ENCODE measurements at regions not wholly inside any gene's neighbourhood (a gene's known extent, or its start where the extent isn't known, plus 50 kb on each side); places are given as distances from the start of the nearest gene placed in this dataset.

GRCh38 chr2:217332866-217333265, 473.0 kb upstream of the TNP1 start:
- TF ChIP-seq CTCF (IDR thresholded peaks at IDR 0.05) (no peak), POLR2A (IDR thresholded peaks at IDR 0.05) (no peak)
- peaks cover 9 to 35% (median 10%) of the 10 kb centered on the region in 3 donors for H3K4me1 ChIP-seq
- intact Hi-C loops (cut with DNase I) = no loop called here
- no peak for DNase-seq
- no peaks in the 10 kb centered on the region for H3K27me3 ChIP-seq
- 65 to 73% methylated on average over 9 of the region's 9 CpGs for WGBS, 2 donors
- H3K4me3 ChIP-seq = no peak overlapping the region
- H3K9me3 ChIP-seq = no peaks in the 10 kb centered on the region
- H3K36me3 ChIP-seq = no peaks in the 10 kb centered on the region
- no peak overlapping the region for H3K27ac ChIP-seq

- Histone ChIP-seq H3K4me1 (peaks cover 9 to 34% (median 13%) of the 10 kb centered on the region in 3 donors), H3K27me3 (no peaks in the 10 kb centered on the region), H3K27ac (no peak overlapping the region), H3K4me3 (no peak overlapping the region), H3K36me3 (no peaks in the 10 kb centered on the region), H3K9me3 (no peaks in the 10 kb centered on the region)
- intact Hi-C loops (cut with DNase I) = no loop called here
- no peak for TF ChIP-seq CTCF (IDR thresholded peaks at IDR 0.05)
- no peak for TF ChIP-seq POLR2A (IDR thresholded peaks at IDR 0.05)
- WGBS, 2 donors = 93 to 100% methylated on average over 2 of the region's 2 CpGs
- no peak for DNase-seq
Measured at GRCh38 chr2:217332417-217332791, 472.5 kb upstream of the TNP1 start.

- 13 to 30% methylated on average over 2 to 3 of the region's 3 CpGs for WGBS, 2 donors
- H3K36me3 ChIP-seq = no peaks in the 10 kb centered on the region
- no peaks in the 10 kb centered on the region for H3K27me3 ChIP-seq
- DNase-seq = no peak
- TF ChIP-seq CTCF (IDR thresholded peaks at IDR 0.05) (no peak), POLR2A (IDR thresholded peaks at IDR 0.05) (no peak)
- H3K9me3 ChIP-seq = no peaks in the 10 kb centered on the region
- no peak overlapping the region for H3K4me3 ChIP-seq
- peaks cover 10 to 35% (median 13%) of the 10 kb centered on the region in 3 donors for H3K4me1 ChIP-seq
- peak overlapping the region in 3 of 4 donors; percentile 31 to 53 (median 44) for H3K27ac ChIP-seq
- intact Hi-C loops (cut with DNase I) = no loop called here
Measured at GRCh38 chr2:217331523-217332416, 471.9 kb upstream of the TNP1 start.

GRCh38 chr2:217330647-217331046, 470.8 kb upstream of the TNP1 start:
- 86 to 97% methylated on average over 7 to 9 of the region's 9 CpGs for WGBS, 2 donors
- no peaks in the 10 kb centered on the region for H3K9me3 ChIP-seq
- TF ChIP-seq CTCF (IDR thresholded peaks at IDR 0.05) = no peak
- no peak for TF ChIP-seq POLR2A (IDR thresholded peaks at IDR 0.05)
- no peaks in the 10 kb centered on the region for H3K27me3 ChIP-seq
- H3K27ac ChIP-seq = peak overlapping the region in 2 of 4 donors; percentile 34 to 45
- DNase-seq = no peak
- H3K36me3 ChIP-seq = no peaks in the 10 kb centered on the region
- H3K4me1 ChIP-seq = peaks cover 12 to 46% (median 19%) of the 10 kb centered on the region in 3 donors
- intact Hi-C loops (cut with DNase I) = no loop called here
- no peak overlapping the region for H3K4me3 ChIP-seq

GRCh38 chr2:217329023-217329431, 469.2 kb upstream of the TNP1 start:
- peaks cover 12 to 52% (median 19%) of the 10 kb centered on the region in 3 donors for H3K4me1 ChIP-seq
- WGBS, 2 donors = 28 to 39% methylated on average over 4 of the region's 4 CpGs
- intact Hi-C loops (cut with DNase I) = no loop called here
- no peak for DNase-seq
- no peak for TF ChIP-seq CTCF (IDR thresholded peaks at IDR 0.05)
- no peak for TF ChIP-seq POLR2A (IDR thresholded peaks at IDR 0.05)
- no peaks in the 10 kb centered on the region for H3K36me3 ChIP-seq
- no peak overlapping the region for H3K4me3 ChIP-seq
- no peaks in the 10 kb centered on the region for H3K27me3 ChIP-seq
- no peaks in the 10 kb centered on the region for H3K9me3 ChIP-seq
- H3K27ac ChIP-seq = peak overlapping the region in 3 of 4 donors; percentile 3 to 45 (median 45)
